Astrocyte (in vitro differentiated cells and primary cell): ENCODE measurements at regions not wholly inside any gene's neighbourhood (a gene's known extent, or its start where the extent isn't known, plus 50 kb on each side); places are given as distances from the start of the nearest gene placed in this dataset.

Source experiments
- CTCF ChIP-seq: IDR thresholded peaks from 2 replicates; pipeline ENCODE4 v1.5.1; 2011; ENCODE audit warnings: low read depth, mild to moderate bottlenecking, inconsistent platforms, low read length, moderate library complexity; ENCODE audit not compliant: insufficient read depth
- EZH2 ChIP-seq: IDR thresholded peaks from 2 replicates; pipeline ENCODE4 v1.6.1; 2012; ENCODE audit warnings: mild to moderate bottlenecking, low read length, inconsistent platforms; ENCODE audit not compliant: insufficient read depth

GRCh38 chr6:44776344-44776743 is 388.8 kb downstream of the CDC5L start:
- TF ChIP-seq CTCF (no peak), EZH2 (no peak)
